ENCODE measurements at regions not wholly inside any gene's neighbourhood (a gene's known extent, or its start where the extent isn't known, plus 50 kb on each side); places are given as distances from the start of the nearest gene placed in this dataset.

DNA sequence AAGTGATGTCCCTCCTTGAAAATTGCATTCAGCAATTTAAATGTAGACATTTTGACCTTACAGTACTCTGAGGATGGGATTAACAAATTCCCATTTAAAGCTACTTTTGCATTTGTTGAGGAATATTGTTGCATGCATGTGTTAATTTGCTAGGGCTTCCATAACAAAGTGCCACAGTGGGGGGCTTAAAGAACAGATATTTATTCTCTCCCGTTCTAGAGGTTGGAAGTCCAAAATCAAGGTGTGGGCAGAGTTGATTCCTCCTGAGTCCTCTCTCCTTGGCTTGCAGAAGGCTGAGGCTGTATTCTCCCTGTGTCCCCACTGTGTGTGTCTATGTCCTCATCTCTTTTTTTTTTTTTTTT lies 51.8 kb upstream of the CDK20 start:
- DNase-seq, result no peak
- intact Hi-C loops (cut with DNase I; ENCODE audit: low total_unique reads), result no loop called here
- TF ChIP-seq POLR2AphosphoS5 (IDR thresholded peaks at IDR 0.05), result no peak
- TF ChIP-seq, protein P1, sequence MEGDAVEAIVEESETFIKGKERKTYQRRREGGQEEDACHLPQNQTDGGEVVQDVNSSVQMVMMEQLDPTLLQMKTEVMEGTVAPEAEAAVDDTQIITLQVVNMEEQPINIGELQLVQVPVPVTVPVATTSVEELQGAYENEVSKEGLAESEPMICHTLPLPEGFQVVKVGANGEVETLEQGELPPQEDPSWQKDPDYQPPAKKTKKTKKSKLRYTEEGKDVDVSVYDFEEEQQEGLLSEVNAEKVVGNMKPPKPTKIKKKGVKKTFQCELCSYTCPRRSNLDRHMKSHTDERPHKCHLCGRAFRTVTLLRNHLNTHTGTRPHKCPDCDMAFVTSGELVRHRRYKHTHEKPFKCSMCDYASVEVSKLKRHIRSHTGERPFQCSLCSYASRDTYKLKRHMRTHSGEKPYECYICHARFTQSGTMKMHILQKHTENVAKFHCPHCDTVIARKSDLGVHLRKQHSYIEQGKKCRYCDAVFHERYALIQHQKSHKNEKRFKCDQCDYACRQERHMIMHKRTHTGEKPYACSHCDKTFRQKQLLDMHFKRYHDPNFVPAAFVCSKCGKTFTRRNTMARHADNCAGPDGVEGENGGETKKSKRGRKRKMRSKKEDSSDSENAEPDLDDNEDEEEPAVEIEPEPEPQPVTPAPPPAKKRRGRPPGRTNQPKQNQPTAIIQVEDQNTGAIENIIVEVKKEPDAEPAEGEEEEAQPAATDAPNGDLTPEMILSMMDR (IDR thresholded peaks at IDR 0.05 in 8 of 11, conservative IDR thresholded peaks at IDR 0.05 in 3 of 11), result no peak
- no peak for TF ChIP-seq POLR2A (IDR thresholded peaks at IDR 0.05)
- Histone ChIP-seq H3K4me1 (no peaks in the 10 kb centered on the region), H3K27ac (no peak overlapping the region), H3K36me3 (no peaks in the 10 kb centered on the region), H3K9me3 (no peaks in the 10 kb centered on the region), H3K4me3 (no peak overlapping the region), H3K27me3 (replicated peaks in 1 of 7) (no peaks in the 10 kb centered on the region)
- WGBS, 5 donors, result 87 to 96% (median 89%) methylated on average over 1 of the region's 1 CpG

DNA sequence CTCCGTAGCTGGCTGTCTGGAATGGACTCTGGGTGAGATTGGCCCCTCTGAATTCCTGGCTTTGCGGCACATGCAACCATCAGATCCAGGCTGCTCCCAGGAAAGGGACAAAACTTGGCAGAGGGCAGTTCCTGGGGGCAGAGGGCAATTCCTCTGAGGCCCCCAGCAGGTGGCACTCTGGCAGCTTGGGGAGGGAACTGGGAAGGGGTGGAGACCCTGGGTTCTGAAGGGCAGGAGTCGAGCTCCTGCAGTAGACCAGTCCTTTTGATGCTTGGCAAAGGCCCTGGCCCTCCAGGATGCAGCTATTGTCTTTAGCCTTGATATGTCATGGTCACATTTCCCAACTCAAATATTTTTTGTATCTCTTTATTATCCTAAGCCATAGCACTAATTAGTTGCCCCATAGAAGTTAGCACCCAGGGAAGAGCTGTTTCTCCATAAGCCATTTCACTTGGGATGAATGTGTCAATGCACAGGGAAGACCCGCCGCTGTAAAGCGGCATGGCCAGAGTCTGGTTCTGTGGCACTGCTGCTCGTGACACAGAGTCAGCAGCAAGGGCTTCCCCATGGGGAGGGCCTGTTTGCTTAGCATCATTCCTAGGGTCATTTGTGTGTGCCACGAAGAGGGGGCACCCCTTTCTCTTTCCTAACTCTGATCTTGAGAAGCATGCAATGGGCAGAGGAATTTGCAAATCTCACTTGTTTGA lies 51.2 kb upstream of the CDK20 start:
- WGBS, 5 donors, result 75 to 80% (median 78%) methylated on average over 7 to 8 of the region's 8 CpGs
- no peak for DNase-seq
- Histone ChIP-seq H3K9me3 (no peaks in the 10 kb centered on the region), H3K36me3 (no peaks in the 10 kb centered on the region), H3K4me1 (no peaks in the 10 kb centered on the region), H3K27me3 (replicated peaks in 1 of 7) (no peaks in the 10 kb centered on the region), H3K27ac (no peak overlapping the region), H3K4me3 (no peak overlapping the region)
- intact Hi-C loops (cut with DNase I; ENCODE audit: low total_unique reads), result no loop called here
- TF ChIP-seq POLR2AphosphoS5 (IDR thresholded peaks at IDR 0.05), result no peak
- TF ChIP-seq, protein P1 (IDR thresholded peaks at IDR 0.05 in 8 of 11, conservative IDR thresholded peaks at IDR 0.05 in 3 of 11), result no peak

DNA sequence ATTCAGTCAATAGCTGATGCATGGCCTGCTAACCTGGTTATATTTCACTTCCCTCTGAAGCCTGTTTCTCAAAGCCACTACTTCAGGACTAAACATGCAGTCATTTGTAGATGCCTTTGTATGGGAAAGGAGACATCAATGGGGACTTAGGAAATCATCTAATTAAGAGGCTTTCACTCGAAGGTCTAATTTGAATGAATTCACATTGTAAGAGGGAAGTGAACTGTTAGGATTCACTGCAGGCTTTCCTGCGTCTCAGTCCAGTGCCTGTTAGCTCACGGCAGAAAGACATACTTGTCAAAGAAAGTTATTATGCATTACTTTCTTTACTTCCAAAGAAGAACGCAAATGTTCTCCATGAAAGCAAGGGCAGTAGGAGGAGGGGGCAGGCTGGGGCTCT lies 50.6 kb upstream of the CDK20 start:
- no peaks in the 10 kb centered on the region for H3K27me3 ChIP-seq (replicated peaks in 1 of 7)
- TF ChIP-seq POLR2AphosphoS5 (IDR thresholded peaks at IDR 0.05), result no peak
- TF ChIP-seq, protein P1 (IDR thresholded peaks at IDR 0.05 in 8 of 11, conservative IDR thresholded peaks at IDR 0.05 in 3 of 11), result no peak
- TF ChIP-seq POLR2A (IDR thresholded peaks at IDR 0.05), result no peak
- intact Hi-C loops (cut with DNase I; ENCODE audit: low total_unique reads), result no loop called here
- H3K27ac ChIP-seq, result no peak overlapping the region
- H3K4me1 ChIP-seq, result no peaks in the 10 kb centered on the region
- H3K36me3 ChIP-seq, result no peaks in the 10 kb centered on the region
- no peak overlapping the region for H3K4me3 ChIP-seq
- 68 to 89% (median 72%) methylated on average over 4 of the region's 4 CpGs for WGBS, 5 donors
- H3K9me3 ChIP-seq, result no peaks in the 10 kb centered on the region
- DNase-seq, result no peak
